OCI-LY7 (cell line): ENCODE measurements at regions not wholly inside any gene's neighbourhood (a gene's known extent, or its start where the extent isn't known, plus 50 kb on each side); places are given as distances from the start of the nearest gene placed in this dataset.

Experiments
- CTCF ChIP-seq: fragments of 200-600 bp; sonication (generic); conservative IDR thresholded peaks from 2 replicates; pipeline ENCODE4 v1.5.1; 2014; ENCODE audit warnings: mild to moderate bottlenecking, antibody characterized with exemption, low read length, moderate library complexity, mixed read lengths
- EZH2phosphoT487 ChIP-seq: fragments of 200-600 bp; sonication (generic); IDR thresholded peaks from 2 replicates; pipeline ENCODE4 v1.6.1; 2018; ENCODE audit warnings: low read depth, borderline replicate concordance, mild to moderate bottlenecking, mixed run types, antibody characterized with exemption, low read length, moderate library complexity, mixed read lengths

- TF ChIP-seq CTCF (no peak), EZH2phosphoT487 (no peak)
Observed at GRCh38 chr1:207241164-207241934, 80.1 kb upstream of the CD55 start.
